Testis (tissue), 2 donors: ENCODE measurements at regions not wholly inside any gene's neighbourhood (a gene's known extent, or its start where the extent isn't known, plus 50 kb on each side); places are given as distances from the start of the nearest gene placed in this dataset.

ENCODE experiments used
- CTCF ChIP-seq, 3 experiments: fragments of 450-650 bp in 2 of 3; fragments of 200-600 bp in 1 of 3; sonication (generic) in 1 of 3; IDR thresholded peaks; one replicate each; pipeline ENCODE4 v1.5.1; 2016 to 2019; ENCODE audit warnings: antibody characterized with exemption in 3 of 3, mild to moderate bottlenecking in 2 of 3, moderate library complexity in 1 of 3
- POLR2A ChIP-seq: fragments of 450-650 bp; IDR thresholded peaks from one replicate; pipeline ENCODE4 v1.6.1; 2017; ENCODE audit warnings: antibody characterized with exemption, mild to moderate bottlenecking, moderate library complexity

DNA sequence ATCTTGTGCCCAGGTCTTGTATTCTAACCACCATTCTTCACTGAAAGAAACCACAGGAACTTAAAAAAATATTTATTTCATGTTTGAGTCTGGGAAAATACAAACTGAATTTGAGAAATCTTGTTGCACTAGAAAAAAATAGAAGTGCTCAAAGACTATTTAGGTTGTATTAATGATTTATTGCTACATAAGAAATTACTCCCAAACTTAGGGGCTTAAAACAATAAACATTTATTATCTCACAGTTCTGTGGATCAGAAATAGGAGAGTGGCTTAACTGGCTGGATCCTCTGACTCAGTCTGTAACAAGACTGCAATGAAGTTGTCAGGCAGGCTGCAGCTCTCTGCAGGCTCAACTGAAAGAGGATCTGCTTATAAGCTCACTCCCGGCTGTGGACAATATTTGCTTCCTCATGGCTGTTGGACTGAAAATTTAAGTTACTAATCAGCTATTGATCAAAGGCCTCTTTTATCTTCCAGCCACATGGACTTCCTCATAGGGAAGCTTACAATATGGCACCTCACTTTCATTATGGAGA is 295.4 kb upstream of the FAM241A start:
- TF ChIP-seq POLR2A, result no peak
- no peak for TF ChIP-seq CTCF (IDR thresholded peaks at IDR 0.05)
